ENCODE measurements at regions not wholly inside any gene's neighbourhood (a gene's known extent, or its start where the extent isn't known, plus 50 kb on each side); places are given as distances from the start of the nearest gene placed in this dataset.

- TF ChIP-seq RAD21 (conservative IDR thresholded peaks at IDR 0.05) (no peak), EZH2 (IDR thresholded peaks at IDR 0.05; ENCODE audit: borderline replicate concordance, insufficient read depth, low read length, poor library complexity, severe bottlenecking) (no peak), TAF1 (IDR thresholded peaks at IDR 0.05; ENCODE audit: low read depth) (no peak), REST (IDR thresholded peaks at IDR 0.05; ENCODE audit: borderline replicate concordance) (no peak), EP300 (conservative IDR thresholded peaks at IDR 0.05; ENCODE audit: poor library complexity, severe bottlenecking) (no peak), SMC3 (conservative IDR thresholded peaks at IDR 0.05; ENCODE audit: poor library complexity) (no peak), MXI1 (conservative IDR thresholded peaks at IDR 0.05; ENCODE audit: poor library complexity, severe bottlenecking) (no peak), CTCF (IDR thresholded peaks at IDR 0.05; ENCODE audit: poor library complexity, severe bottlenecking) (no peak), POLR2AphosphoS5 (IDR thresholded peaks at IDR 0.05) (no peak)
- no peaks in the 10 kb centered on the region for H4K20me1 ChIP-seq (ENCODE audit: insufficient read depth)
- no peak overlapping the region for H3K27ac ChIP-seq (ENCODE audit: low read length)
- H3K9me2 ChIP-seq (ENCODE audit: insufficient read depth, low read length): no peaks in the 10 kb centered on the region
- no peaks in the 10 kb centered on the region for H3K36me3 ChIP-seq (ENCODE audit: insufficient read depth, low read length)
- no peaks in the 10 kb centered on the region for H3F3A ChIP-seq (ENCODE audit: insufficient read depth, low read length, poor library complexity, severe bottlenecking)
- H3K79me2 ChIP-seq (replicated peaks; ENCODE audit: insufficient read depth, low read length): no peaks in the 10 kb centered on the region
- H3K4me3 ChIP-seq (ENCODE audit: low read length): no peak overlapping the region
- no peak overlapping the region for H2AFZ ChIP-seq (ENCODE audit: low read depth, low read length)
- no peaks in the 10 kb centered on the region for H3K27me3 ChIP-seq (ENCODE audit: insufficient read depth, low read depth, low read length)
- no peaks in the 10 kb centered on the region for H3K9me3 ChIP-seq (ENCODE audit: low read length)
- H3K9ac ChIP-seq (ENCODE audit: low read length): no peak overlapping the region
- H3K4me2 ChIP-seq (ENCODE audit: low read length): no peak overlapping the region
Observed at GRCh38 chr7:156163747-156164146, 351.5 kb upstream of the SHH start.

- Histone ChIP-seq H3K79me2 (replicated peaks; ENCODE audit: insufficient read depth, low read length) (no peaks in the 10 kb centered on the region), H3K4me2 (ENCODE audit: low read length) (no peak overlapping the region), H3K9me3 (ENCODE audit: low read length) (no peaks in the 10 kb centered on the region), H3K36me3 (ENCODE audit: insufficient read depth, low read length) (no peaks in the 10 kb centered on the region), H3K27me3 (ENCODE audit: insufficient read depth, low read depth, low read length) (no peaks in the 10 kb centered on the region), H3K9ac (ENCODE audit: low read length) (no peak overlapping the region), H3K9me2 (ENCODE audit: insufficient read depth, low read length) (no peaks in the 10 kb centered on the region), H3K27ac (ENCODE audit: low read length) (no peak overlapping the region), H3F3A (ENCODE audit: insufficient read depth, low read length, poor library complexity, severe bottlenecking) (no peaks in the 10 kb centered on the region), H2AFZ (ENCODE audit: low read depth, low read length) (no peak overlapping the region), H3K4me3 (ENCODE audit: low read length) (no peak overlapping the region), H4K20me1 (ENCODE audit: insufficient read depth) (no peaks in the 10 kb centered on the region)
- TF ChIP-seq EZH2 (IDR thresholded peaks at IDR 0.05; ENCODE audit: borderline replicate concordance, insufficient read depth, low read length, poor library complexity, severe bottlenecking) (no peak), EP300 (conservative IDR thresholded peaks at IDR 0.05; ENCODE audit: poor library complexity, severe bottlenecking) (no peak), CTCF (IDR thresholded peaks at IDR 0.05; ENCODE audit: poor library complexity, severe bottlenecking) (no peak), MXI1 (conservative IDR thresholded peaks at IDR 0.05; ENCODE audit: poor library complexity, severe bottlenecking) (no peak), TAF1 (IDR thresholded peaks at IDR 0.05; ENCODE audit: low read depth) (no peak), SMC3 (conservative IDR thresholded peaks at IDR 0.05; ENCODE audit: poor library complexity) (no peak), REST (IDR thresholded peaks at IDR 0.05; ENCODE audit: borderline replicate concordance) (no peak), POLR2AphosphoS5 (IDR thresholded peaks at IDR 0.05) (no peak), RAD21 (conservative IDR thresholded peaks at IDR 0.05) (no peak)
Observed at GRCh38 chr7:156162451-156162850, 350.2 kb upstream of the SHH start.

Data from neural cell (in vitro differentiated cells).